ENCODE measurements at regions not wholly inside any gene's neighbourhood (a gene's known extent, or its start where the extent isn't known, plus 50 kb on each side); places are given as distances from the start of the nearest gene placed in this dataset.

DNA sequence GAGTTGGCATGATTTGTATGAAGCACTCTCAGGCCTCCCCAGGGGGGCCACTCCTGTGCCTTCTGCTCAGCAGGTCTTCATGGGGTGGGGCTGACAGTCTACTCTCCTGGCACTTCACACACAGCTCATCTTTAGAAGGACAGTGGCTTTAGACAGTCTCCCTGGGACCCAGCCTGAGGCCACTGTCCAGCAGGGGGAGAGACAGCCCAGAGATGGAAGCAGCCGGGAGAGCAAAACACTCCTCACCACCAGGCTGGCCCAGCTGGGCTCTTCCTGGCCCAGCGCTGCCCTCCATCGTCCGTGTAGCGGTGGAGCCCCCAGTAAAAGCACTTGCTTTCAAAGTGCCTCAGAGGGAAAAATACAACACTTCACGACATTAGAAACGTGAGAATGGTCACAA lies 62.0 kb upstream of the CRHR1 start:
- no peak for DNase-seq

DNA sequence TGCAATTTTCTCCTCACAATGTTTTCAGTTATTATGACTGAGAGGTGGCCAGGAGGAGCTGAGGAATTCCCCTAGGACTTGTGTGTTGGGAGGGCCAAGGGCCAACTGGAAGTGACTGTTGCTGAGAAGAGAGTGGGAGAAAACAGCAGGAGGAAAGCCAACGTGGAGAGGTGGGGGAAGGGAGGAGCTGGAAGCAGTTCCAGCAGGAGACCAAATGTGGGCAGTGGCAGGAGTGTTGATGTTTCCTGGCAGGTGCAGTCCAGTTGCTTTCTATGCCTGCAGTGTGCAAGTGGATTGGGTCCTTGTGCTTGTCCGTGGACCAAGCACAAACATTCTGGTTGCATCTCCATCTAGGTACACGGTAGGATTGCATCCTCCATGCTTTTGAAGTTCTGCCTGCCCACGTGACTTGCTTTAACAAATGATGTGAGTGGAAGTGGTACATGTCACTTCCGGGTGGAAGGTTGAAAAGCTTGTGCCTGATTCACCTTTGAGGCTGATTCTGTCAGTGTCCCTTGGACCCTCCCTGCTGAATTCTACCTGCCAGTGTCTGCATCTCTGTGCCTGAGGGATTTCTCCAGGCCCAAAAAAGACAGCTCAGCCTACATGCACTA lies 54.7 kb upstream of the CRHR1 start:
- DNase-seq = no peak

GRCh38 chr17:45730192-45730591 lies 53.9 kb upstream of the CRHR1 start:
- DNase-seq = no peak

GRCh38 chr17:45731459-45731858 lies 52.7 kb upstream of the CRHR1 start:
- no peak for DNase-seq

DNA sequence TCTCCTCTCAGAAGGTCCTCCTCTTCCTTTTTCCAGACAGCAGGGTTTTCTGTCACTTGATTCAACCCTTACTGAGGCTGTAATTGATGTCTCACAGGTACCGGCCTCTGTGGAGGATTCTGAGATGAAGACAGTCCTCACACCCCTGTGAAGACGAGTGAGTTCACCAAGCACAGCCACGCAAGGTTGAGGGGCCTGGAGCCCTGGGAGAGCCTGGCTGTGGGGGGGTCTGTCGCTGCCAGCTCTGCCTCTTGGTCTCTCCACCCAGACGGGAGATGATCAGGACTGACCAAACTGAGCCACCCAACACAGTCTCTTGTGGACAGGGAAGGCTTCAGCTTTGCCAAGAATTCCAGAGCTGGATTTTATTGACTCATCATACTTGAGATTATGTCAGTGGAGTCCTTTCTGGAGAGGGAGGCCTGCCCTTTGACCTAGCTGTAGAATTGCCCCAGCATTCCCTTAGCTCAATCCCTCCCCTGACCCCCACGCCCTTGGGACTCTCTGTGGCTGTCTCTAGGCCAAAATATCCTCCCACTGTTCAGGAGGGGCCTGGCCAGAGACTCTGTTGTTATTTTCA lies 51.1 kb upstream of the CRHR1 start:
- no peak for DNase-seq

DNA sequence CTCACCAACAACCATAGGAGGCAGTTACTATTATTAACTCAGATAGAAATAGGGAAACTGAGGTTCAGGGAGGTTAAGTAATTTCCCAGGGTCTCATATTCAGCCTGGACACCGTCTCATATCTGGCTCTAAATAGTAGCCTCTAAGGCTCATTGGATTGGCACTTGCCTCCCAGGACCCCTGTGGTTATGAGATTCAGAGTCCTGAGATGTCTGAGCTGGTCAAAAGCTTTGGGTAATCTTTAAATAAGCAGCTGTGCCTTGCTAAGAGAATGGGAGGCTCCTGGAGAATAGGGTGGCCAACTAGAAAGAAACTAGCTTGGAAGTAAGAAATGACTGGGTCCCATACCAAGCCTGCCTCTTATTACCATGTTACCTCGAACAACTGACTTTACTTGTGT lies 50.3 kb upstream of the CRHR1 start:
- DNase-seq = no peak
